Suppressor macrophage treated with lipopolysaccharide for 1 hour (primary cell): ENCODE measurements at regions not wholly inside any gene's neighbourhood (a gene's known extent, or its start where the extent isn't known, plus 50 kb on each side); places are given as distances from the start of the nearest gene placed in this dataset.

ENCODE experiments used
- DNase-seq, 3 donors: peaks; one replicate each; pipeline ENCODE4 v3.0.0-alpha.2; 2020 to 2022

GRCh38 chr20:24332956-24333355 is 136.5 kb upstream of the SYNDIG1 start:
- no peak for DNase-seq

DNA sequence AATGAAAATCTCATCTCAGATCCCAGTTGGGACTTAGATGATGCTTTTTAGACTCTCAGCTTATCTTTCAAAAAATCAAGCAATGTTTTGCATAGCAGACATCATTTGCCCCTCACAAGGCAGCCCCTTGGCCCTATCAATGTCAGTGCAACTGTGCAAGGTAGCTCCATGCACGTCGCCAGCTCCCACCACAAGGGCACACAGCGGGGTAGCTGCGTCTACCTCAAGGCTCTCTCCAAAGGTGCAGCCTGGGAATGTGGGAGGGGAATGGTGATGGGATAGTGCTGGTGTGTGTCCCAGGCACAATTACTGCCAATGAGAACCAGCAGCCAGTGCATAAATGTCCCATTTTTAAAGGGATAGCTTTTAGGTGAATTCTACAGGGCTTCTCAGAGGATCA is 137.5 kb upstream of the SYNDIG1 start:
- DNase-seq = no peak

- DNase-seq = no peak
Measured at GRCh38 chr20:24328901-24329300, 140.5 kb upstream of the SYNDIG1 start.

DNA sequence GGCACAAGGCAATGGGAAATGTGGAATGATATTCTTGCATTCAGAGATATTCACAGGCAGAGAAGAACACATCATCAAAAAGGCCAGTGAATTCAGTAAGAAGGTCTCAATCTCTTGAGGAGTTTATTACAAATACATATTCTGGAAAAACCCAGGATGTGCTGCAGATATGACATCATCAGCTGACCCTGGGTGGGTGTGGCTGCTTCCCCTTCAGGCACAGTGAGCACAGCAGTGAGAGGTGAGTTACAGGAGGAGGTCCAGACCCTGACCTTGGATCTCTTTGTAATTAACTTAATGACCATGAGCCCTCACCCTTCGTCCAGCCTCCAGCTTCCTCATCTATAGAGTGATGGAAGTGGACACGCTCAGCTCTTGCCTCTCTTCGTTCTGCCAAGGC is 147.5 kb upstream of the SYNDIG1 start:
- peak; percentile 60 to 65 (median 61) for DNase-seq

GRCh38 chr20:24318569-24319352 is 150.7 kb upstream of the SYNDIG1 start:
- DNase-seq = no peak

DNA sequence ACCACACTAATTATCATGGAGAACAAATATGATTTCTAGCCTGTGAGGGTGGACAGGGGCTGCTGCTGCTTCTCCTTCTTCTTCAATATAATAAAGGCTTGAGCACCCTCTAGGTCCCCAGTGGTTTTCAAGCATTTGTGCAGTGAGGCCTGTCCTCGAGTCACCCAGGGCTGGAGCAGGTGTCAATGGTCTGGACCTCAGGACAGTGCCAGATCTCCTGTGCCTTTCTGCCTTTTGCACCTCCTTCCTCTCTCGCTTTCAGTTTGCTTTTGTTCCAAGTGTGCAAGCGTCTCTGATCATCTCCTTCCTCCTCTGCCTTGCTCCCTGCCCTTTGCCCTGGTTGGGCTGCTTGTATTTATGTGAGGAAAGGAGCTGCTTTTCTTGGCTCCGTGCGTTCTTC is 152.2 kb upstream of the SYNDIG1 start:
- no peak for DNase-seq

- DNase-seq = no peak
Measured at GRCh38 chr20:24316731-24317130, 152.7 kb upstream of the SYNDIG1 start.

DNA sequence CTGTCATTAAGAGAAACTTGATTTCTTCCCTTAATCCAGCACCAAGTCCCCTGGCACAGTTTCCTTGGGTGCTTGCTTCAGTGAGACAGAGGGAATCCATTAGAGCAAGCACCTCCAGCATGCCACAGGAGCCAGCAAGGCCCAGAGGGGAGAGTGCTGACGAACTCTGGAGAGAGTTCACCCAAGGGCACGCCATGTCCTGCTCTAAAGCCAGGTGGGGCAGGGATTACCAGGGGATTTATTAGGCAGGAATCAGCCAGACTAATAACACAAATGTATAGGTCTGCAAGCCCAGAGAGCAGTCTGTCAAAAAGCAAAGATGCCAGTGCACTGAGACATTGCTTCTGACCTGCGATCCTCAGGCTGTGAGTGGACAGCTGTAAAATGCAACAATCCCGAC is 155.4 kb upstream of the SYNDIG1 start:
- no peak for DNase-seq

DNA sequence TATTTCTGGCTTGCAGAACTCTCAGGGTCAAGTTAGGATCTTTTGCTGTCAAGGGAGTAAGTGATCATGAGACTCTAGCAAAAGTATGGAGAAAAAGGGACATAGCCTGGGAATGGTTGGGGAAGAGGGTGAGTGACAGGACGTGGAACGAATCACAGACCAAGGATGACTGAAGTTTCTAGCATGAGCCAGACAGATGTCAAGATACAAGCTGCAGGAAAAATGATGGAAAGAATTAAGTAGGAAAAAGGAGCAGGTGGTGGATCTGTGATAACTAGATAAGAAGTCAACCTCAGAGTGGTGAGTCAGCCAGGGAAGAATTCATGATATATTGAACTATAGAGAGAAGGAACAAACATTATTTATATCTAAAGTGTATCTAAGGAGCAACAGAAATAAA is 159.8 kb upstream of the SYNDIG1 start:
- DNase-seq = no peak

GRCh38 chr20:24305371-24305770 is 164.1 kb upstream of the SYNDIG1 start:
- DNase-seq = peak in 2 of 3 donors; percentile 47 to 48

- no peak for DNase-seq
Measured at GRCh38 chr20:24304291-24304690, 165.1 kb upstream of the SYNDIG1 start.

DNA sequence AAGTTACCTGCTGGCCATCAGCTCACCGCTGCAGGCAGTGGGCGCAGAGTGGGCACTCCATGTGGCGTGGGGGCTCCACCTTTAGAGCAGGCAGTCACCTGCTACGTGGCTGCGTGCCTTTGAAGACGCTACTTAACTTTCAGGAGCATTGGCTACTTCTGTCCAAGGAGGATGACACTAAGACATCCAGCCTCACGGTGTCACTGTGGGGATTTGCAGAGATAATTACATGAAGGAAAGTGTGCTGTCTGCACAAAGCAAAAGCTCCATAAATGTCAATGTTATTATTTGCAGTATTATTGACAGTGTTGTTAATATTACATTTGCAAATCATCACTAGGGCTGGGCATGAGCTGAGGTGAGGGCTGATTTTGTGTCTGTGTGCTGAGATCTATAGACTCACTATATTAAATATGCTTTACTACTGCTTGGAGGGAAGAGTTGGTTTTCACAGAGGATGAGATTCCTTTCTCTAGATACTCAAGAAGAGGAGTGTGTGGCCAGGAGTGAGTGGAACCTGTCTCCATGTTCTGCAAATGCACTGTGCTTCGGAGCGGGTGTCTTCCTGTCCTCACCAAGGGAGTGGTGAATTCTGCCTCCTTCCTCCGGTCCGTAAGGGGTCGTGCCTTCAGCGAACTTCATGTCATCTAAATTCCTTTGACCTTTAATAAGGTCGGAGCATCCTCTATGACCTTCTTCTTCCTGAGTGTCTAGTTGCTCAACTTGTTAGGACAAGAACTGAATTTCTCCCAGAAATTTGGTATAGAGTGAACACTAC is 165.8 kb upstream of the SYNDIG1 start:
- DNase-seq = no peak

- no peak for DNase-seq
Measured at GRCh38 chr20:24297993-24298392, 171.4 kb upstream of the SYNDIG1 start.

- DNase-seq = no peak
Measured at GRCh38 chr20:24296477-24297261, 172.8 kb upstream of the SYNDIG1 start.

DNA sequence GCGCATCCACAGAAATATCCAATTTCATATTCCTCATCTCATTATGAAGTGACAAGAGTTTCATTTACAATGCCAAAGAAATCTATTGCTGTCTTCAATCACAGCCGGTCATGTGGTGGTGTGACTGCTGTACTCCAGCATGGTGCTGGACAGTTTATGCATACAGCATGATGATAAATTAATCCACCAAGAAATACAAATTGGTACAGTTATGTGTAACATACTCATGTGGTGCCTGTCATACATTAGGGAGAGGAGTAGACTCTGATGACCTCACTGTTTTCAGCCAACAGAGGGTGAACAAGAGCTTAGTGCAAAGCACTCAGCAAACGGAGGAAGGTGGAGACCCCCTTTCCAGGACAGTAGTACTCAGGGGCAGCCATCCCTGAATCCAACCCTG is 178.4 kb upstream of the SYNDIG1 start:
- no peak for DNase-seq

DNA sequence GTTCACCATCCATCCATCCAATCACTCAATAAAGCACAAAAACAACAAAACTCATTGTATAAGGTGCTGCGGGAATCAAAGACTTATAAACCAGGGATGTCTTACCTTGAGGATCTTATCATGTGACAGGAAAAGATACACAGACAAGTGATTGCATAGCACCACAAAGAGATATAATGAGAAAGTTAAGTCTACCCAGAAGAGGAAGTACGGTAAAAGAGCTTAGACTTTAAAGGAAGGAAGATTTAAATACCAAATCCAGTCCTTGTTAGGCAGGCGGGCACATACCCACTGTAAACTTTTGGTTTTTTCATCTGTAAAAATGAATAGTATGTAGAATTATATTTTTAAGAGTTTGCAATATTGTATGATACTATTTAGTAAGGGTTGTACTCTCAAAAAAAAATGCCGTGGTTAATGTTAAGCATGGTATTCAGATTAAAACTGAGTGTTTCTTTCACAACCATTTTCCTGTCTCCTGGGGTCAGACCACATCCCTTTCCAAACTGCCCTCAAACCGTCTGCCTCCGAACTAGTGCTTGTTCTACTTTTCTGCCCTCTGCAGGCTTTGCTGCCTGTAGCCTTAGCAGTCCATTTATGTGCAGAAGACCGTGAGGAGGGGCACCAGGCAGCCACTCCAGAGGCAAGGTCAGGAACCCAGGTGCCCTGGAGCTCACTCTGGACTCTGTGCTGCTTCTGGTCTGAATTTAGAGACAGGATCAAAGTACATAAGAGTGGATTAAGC is 179.5 kb upstream of the SYNDIG1 start:
- DNase-seq = peak in 2 of 3 donors; percentile 11 to 19

GRCh38 chr20:24283186-24283585 is 186.2 kb upstream of the SYNDIG1 start:
- no peak for DNase-seq

DNA sequence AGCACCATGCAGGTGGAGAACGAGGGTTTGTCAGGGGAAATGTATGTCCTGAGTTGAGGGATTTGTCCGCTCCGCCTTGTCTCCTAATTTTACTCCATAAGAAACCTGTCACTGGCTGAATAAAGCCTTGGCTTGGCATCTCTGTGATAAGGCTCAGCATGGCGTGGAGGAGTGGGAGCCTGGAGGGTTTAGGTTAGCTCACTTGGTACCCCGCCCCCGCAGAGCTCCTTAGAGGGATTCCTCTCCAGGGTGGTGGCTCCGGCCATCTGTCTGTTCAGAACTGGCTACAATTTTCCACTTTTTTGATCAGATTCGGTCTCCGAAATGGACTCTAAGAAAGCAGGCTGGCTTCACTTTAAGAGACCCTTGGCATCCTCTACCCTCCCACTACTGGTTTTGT is 192.2 kb upstream of the SYNDIG1 start:
- DNase-seq = no peak

DNA sequence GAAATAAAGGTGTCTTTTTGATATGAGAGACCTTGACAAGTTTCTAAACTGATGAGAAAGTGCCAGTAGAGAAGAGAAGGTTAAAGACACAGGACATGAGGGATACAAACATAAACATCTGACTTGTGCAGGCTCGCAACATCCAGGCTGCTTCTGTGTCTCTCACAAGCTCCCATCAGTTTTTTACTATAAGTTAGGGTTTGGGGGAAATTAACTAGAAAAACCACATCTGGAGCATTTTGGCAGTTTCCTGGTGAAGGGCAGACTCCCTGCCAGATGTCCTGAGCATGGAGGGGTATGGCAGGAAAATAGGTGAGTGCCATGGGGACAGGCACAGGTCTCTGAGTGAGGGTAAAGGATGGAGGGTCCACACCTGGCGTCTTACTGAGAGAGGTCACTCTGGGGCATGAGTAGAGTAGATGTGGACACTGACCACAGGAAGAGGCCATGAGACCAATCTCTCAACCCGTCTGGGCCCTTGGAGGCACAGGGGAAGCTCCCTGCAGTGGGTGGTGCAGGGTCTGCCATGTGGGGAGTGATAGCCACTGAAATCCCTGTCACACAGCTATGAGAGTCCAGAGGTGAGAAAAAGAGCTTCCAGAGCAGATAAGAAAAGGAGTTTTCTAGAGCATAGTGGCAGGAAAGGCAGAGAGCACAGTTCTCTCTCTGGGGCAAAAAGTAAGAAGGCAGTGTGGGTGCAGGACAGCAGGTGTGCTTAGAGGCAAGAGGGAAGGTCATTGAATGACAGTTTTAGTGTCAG is 193.3 kb upstream of the SYNDIG1 start:
- DNase-seq = no peak

DNA sequence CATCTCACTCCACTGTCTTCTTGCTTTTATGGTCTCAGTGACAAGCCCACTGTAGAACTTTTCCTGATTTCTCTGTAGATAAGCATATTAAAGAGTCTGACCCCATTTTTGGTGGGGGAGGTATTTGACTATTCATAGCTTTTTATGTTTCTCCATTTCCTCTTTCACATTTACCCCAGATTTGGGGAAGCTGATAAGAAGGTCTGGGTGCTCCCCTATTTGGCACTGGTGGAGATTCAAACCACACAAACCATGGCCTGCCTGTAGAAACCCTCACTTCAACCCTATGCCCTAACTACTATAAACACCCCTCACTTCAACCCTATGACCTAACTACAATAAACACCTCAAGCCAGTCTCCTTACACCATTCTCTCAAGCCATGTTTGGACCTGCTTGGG is 196.2 kb upstream of the SYNDIG1 start:
- no peak for DNase-seq

- DNase-seq = no peak
Measured at GRCh38 chr20:24261351-24261750, 208.1 kb upstream of the SYNDIG1 start.

- DNase-seq = no peak
Measured at GRCh38 chr20:24257171-24257570, 212.3 kb upstream of the SYNDIG1 start.
